HepG2 (cell line): ENCODE measurements at regions not wholly inside any gene's neighbourhood (a gene's known extent, or its start where the extent isn't known, plus 50 kb on each side); places are given as distances from the start of the nearest gene placed in this dataset.

Source experiments
- BRCA1 ChIP-seq: sonication (generic); formaldehyde crosslinking; IDR thresholded peaks from 2 replicates; pipeline ENCODE4 v1.4.0; 2020; ENCODE audit warnings: missing genetic modification reagents
- CEBPG ChIP-seq: IDR thresholded peaks from 2 replicates; pipeline ENCODE4 v1.6.1; 2016
- FLYWCH1 ChIP-seq: sonication (generic); formaldehyde crosslinking; IDR thresholded peaks from 2 replicates; pipeline ENCODE4 v1.8.1; 2023; ENCODE audit warnings: mild to moderate bottlenecking, missing genetic modification reagents
- MLLT10 ChIP-seq: sonication (generic); formaldehyde crosslinking; IDR thresholded peaks from 2 replicates; pipeline ENCODE4 v1.4.0; 2020; ENCODE audit warnings: missing genetic modification reagents
- NCOA1 ChIP-seq: sonication (generic); formaldehyde crosslinking; IDR thresholded peaks from 2 replicates; pipeline ENCODE4 v1.9.0; 2021; ENCODE audit warnings: missing genetic modification reagents
- NCOR1 ChIP-seq: fragments of 200-600 bp; sonication (generic); IDR thresholded peaks from 2 replicates; pipeline ENCODE4 v1.7.0; 2017; ENCODE audit warnings: antibody characterized with exemption, low read length, borderline replicate concordance
- PRPF4 ChIP-seq: fragments of 200-400 bp; formaldehyde crosslinking; IDR thresholded peaks from 2 replicates; pipeline ENCODE4 v1.6.1; 2016; ENCODE audit warnings: low read length, low read depth; ENCODE audit not compliant: poor library complexity, severe bottlenecking
- RXRB ChIP-seq: IDR thresholded peaks from 2 replicates; pipeline ENCODE4 v1.6.1; 2016; ENCODE audit warnings: borderline replicate concordance, missing genetic modification reagents, missing compliant biosample characterization
- TEAD2 ChIP-seq: sonication (generic); formaldehyde crosslinking; IDR thresholded peaks from 2 replicates; pipeline ENCODE4 v1.9.0; 2021; ENCODE audit warnings: missing genetic modification reagents
- TP53 ChIP-seq: sonication (generic); formaldehyde crosslinking; conservative IDR thresholded peaks from 2 replicates; pipeline ENCODE4 v1.4.0; 2020; ENCODE audit warnings: missing genetic modification reagents
- ZFP36 ChIP-seq: fragments of 150-350 bp; IDR thresholded peaks from 2 replicates; pipeline ENCODE4 v1.6.1; 2018; ENCODE audit warnings: borderline replicate concordance, low read length, low read depth; ENCODE audit not compliant: partially characterized antibody
- ZNF263 ChIP-seq: sonication (generic); formaldehyde crosslinking; IDR thresholded peaks from 2 replicates; pipeline ENCODE4 v1.4.0; 2020; ENCODE audit warnings: missing genetic modification reagents
- ZNF33B ChIP-seq: sonication (generic); formaldehyde crosslinking; IDR thresholded peaks from 2 replicates; pipeline ENCODE4 v1.5.1; 2020; ENCODE audit warnings: mild to moderate bottlenecking, missing genetic modification reagents
- ZNF569 ChIP-seq: sonication (generic); formaldehyde crosslinking; IDR thresholded peaks from 2 replicates; pipeline ENCODE4 v1.5.0; 2020; ENCODE audit warnings: mild to moderate bottlenecking, missing genetic modification reagents, moderate library complexity, borderline replicate concordance
- ZNF672 ChIP-seq: sonication (generic); formaldehyde crosslinking; IDR thresholded peaks from 2 replicates; pipeline ENCODE4 v1.8.1; 2022; ENCODE audit warnings: missing genetic modification reagents
- ZNF724P ChIP-seq: sonication (generic); formaldehyde crosslinking; IDR thresholded peaks from 2 replicates; pipeline ENCODE4 v1.8.0; 2022; ENCODE audit warnings: missing genetic modification reagents, borderline replicate concordance
- ZNF883 ChIP-seq: sonication (generic); formaldehyde crosslinking; IDR thresholded peaks from 2 replicates; pipeline ENCODE4 v1.5.1; 2020; ENCODE audit warnings: mild to moderate bottlenecking, missing genetic modification reagents; ENCODE audit errors: not compliant biosample characterization
- ZSCAN22 ChIP-seq: sonication (generic); formaldehyde crosslinking; IDR thresholded peaks from 2 replicates; pipeline ENCODE4 v1.4.0; 2020; ENCODE audit warnings: mild to moderate bottlenecking, missing genetic modification reagents
- TF ChIP-seq, protein P1 (sequence below): sonication (generic); formaldehyde crosslinking; IDR thresholded peaks from 2 replicates; pipeline ENCODE4 v1.9.0; 2022; ENCODE audit warnings: missing genetic modification reagents, mild to moderate bottlenecking, borderline replicate concordance
- TF ChIP-seq, protein P2 (sequence below): sonication (generic); formaldehyde crosslinking; IDR thresholded peaks from 2 replicates; pipeline ENCODE4 v1.5.1; 2020; ENCODE audit warnings: mild to moderate bottlenecking, missing genetic modification reagents, moderate library complexity
- TF ChIP-seq, protein P3 (sequence below): sonication (generic); formaldehyde crosslinking; conservative IDR thresholded peaks from 2 replicates; pipeline ENCODE4 v1.4.0; 2020; ENCODE audit warnings: missing genetic modification reagents
- TF ChIP-seq, protein P4 (sequence below): sonication (generic); formaldehyde crosslinking; IDR thresholded peaks from 2 replicates; pipeline ENCODE4 v1.9.0; 2021; ENCODE audit warnings: missing genetic modification reagents, mild to moderate bottlenecking, borderline replicate concordance
- TF ChIP-seq, protein P5 (sequence below): sonication (generic); formaldehyde crosslinking; IDR thresholded peaks from 2 replicates; pipeline ENCODE4 v1.5.0; 2020; ENCODE audit warnings: mild to moderate bottlenecking, missing genetic modification reagents, borderline replicate concordance

DNA sequence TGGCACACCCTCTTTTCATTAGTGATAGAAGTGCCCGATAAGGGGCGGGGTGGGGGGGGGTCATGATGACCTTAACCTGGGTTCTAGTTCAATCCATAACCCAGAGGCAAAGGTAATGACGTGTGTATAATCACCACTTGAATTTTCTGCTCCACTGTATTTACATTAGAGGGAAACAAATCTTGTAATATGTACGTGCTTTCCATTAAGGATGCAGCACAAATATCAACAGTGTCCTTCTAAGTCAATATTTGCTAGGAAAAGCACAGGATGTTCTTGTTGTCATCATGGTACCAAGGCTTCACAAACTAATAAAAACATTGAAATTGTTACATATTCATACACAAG, 121.2 kb upstream of the SLC38A2 start (continued):
- TF ChIP-seq, protein P1, sequence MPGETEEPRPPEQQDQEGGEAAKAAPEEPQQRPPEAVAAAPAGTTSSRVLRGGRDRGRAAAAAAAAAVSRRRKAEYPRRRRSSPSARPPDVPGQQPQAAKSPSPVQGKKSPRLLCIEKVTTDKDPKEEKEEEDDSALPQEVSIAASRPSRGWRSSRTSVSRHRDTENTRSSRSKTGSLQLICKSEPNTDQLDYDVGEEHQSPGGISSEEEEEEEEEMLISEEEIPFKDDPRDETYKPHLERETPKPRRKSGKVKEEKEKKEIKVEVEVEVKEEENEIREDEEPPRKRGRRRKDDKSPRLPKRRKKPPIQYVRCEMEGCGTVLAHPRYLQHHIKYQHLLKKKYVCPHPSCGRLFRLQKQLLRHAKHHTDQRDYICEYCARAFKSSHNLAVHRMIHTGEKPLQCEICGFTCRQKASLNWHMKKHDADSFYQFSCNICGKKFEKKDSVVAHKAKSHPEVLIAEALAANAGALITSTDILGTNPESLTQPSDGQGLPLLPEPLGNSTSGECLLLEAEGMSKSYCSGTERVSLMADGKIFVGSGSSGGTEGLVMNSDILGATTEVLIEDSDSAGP (CRISPR knock-in tag): no peak
- TF ChIP-seq, protein P2, sequence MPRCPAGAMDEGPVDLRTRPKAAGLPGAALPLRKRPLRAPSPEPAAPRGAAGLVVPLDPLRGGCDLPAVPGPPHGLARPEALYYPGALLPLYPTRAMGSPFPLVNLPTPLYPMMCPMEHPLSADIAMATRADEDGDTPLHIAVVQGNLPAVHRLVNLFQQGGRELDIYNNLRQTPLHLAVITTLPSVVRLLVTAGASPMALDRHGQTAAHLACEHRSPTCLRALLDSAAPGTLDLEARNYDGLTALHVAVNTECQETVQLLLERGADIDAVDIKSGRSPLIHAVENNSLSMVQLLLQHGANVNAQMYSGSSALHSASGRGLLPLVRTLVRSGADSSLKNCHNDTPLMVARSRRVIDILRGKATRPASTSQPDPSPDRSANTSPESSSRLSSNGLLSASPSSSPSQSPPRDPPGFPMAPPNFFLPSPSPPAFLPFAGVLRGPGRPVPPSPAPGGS (CRISPR knock-in tag): no peak
- TF ChIP-seq ZNF724P (CRISPR knock-in tag) (no peak), NCOA1 (no peak; the same call in 1 of the 2 replicates), RXRB (peak; percentile 99), FLYWCH1 (CRISPR knock-in tag) (no peak), TP53 (no peak), TEAD2 (CRISPR knock-in tag) (no peak), ZNF33B (CRISPR knock-in tag) (no peak), ZNF569 (CRISPR knock-in tag) (no peak), CEBPG (CRISPR knock-in tag) (peak; percentile 79), ZSCAN22 (CRISPR knock-in tag) (no peak), ZFP36 (no peak), BRCA1 (CRISPR knock-in tag) (no peak), ZNF883 (no peak), PRPF4 (no peak), ZNF263 (CRISPR knock-in tag) (no peak), NCOR1 (no peak), ZNF672 (CRISPR knock-in tag) (no peak), MLLT10 (CRISPR knock-in tag) (no peak)
- TF ChIP-seq, protein P3, sequence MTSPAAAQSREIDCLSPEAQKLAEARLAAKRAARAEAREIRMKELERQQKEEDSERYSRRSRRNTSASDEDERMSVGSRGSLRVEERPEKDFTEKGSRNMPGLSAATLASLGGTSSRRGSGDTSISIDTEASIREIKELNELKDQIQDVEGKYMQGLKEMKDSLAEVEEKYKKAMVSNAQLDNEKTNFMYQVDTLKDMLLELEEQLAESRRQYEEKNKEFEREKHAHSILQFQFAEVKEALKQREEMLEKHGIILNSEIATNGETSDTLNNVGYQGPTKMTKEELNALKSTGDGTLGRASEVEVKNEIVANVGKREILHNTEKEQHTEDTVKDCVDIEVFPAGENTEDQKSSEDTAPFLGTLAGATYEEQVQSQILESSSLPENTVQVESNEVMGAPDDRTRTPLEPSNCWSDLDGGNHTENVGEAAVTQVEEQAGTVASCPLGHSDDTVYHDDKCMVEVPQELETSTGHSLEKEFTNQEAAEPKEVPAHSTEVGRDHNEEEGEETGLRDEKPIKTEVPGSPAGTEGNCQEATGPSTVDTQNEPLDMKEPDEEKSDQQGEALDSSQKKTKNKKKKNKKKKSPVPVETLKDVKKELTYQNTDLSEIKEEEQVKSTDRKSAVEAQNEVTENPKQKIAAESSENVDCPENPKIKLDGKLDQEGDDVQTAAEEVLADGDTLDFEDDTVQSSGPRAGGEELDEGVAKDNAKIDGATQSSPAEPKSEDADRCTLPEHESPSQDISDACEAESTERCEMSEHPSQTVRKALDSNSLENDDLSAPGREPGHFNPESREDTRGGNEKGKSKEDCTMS (CRISPR knock-in tag): no peak
- TF ChIP-seq, protein P4, sequence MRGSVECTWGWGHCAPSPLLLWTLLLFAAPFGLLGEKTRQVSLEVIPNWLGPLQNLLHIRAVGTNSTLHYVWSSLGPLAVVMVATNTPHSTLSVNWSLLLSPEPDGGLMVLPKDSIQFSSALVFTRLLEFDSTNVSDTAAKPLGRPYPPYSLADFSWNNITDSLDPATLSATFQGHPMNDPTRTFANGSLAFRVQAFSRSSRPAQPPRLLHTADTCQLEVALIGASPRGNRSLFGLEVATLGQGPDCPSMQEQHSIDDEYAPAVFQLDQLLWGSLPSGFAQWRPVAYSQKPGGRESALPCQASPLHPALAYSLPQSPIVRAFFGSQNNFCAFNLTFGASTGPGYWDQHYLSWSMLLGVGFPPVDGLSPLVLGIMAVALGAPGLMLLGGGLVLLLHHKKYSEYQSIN (CRISPR knock-in tag): no peak
- TF ChIP-seq, protein P5, sequence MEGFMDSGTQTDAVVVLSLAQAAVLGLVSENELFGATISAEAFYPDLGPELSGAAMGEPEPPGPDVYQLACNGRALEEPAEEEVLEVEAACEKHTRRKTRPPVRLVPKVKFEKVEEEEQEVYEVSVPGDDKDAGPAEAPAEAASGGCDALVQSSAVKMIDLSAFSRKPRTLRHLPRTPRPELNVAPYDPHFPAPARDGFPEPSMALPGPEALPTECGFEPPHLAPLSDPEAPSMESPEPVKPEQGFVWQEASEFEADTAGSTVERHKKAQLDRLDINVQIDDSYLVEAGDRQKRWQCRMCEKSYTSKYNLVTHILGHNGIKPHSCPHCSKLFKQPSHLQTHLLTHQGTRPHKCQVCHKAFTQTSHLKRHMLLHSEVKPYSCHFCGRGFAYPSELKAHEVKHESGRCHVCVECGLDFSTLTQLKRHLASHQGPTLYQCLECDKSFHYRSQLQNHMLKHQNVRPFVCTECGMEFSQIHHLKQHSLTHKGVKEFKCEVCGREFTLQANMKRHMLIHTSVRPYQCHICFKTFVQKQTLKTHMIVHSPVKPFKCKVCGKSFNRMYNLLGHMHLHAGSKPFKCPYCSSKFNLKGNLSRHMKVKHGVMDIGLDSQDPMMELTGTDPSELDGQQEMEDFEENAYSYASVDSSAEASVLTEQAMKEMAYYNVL: no peak; the same call in 1 of the 2 replicates
